HepG2 (cell line): ENCODE measurements at regions not wholly inside any gene's neighbourhood (a gene's known extent, or its start where the extent isn't known, plus 50 kb on each side); places are given as distances from the start of the nearest gene placed in this dataset.
A peak's percentile ranks its signal among the peaks of the same experiment; 100 is the strongest.

ENCODE experiments used
- ADNP ChIP-seq: sonication (generic); formaldehyde crosslinking; IDR thresholded peaks from 2 replicates; pipeline ENCODE4 v1.4.0; 2020; ENCODE audit warnings: missing genetic modification reagents
- ATAD3A ChIP-seq: sonication (generic); formaldehyde crosslinking; IDR thresholded peaks from 2 replicates; pipeline ENCODE4 v1.4.0; 2020; ENCODE audit warnings: missing genetic modification reagents
- BORCS8-MEF2B ChIP-seq: sonication (generic); formaldehyde crosslinking; IDR thresholded peaks from 2 replicates; pipeline ENCODE4 v1.8.0; 2022; ENCODE audit warnings: mild to moderate bottlenecking, missing genetic modification reagents
- ETV5 ChIP-seq: IDR thresholded peaks from 2 replicates; pipeline ENCODE4 v1.6.1; 2018; ENCODE audit warnings: missing biosample characterization, missing genetic modification reagents, inconsistent platforms, borderline replicate concordance
- HDAC1 ChIP-seq: sonication (generic); formaldehyde crosslinking; IDR thresholded peaks from 2 replicates; pipeline ENCODE4 v1.5.1; 2020; ENCODE audit warnings: mild to moderate bottlenecking, missing genetic modification reagents
- MAF1 ChIP-seq: sonication (generic); formaldehyde crosslinking; IDR thresholded peaks from 2 replicates; pipeline ENCODE4 v1.5.0; 2020; ENCODE audit warnings: missing genetic modification reagents, borderline replicate concordance
- MTF1 ChIP-seq: sonication (generic); formaldehyde crosslinking; IDR thresholded peaks from 2 replicates; pipeline ENCODE4 v1.5.0; 2020; ENCODE audit warnings: missing genetic modification reagents
- NFKB2 ChIP-seq: sonication (generic); formaldehyde crosslinking; IDR thresholded peaks from 2 replicates; pipeline ENCODE4 v1.4.0; 2020; ENCODE audit warnings: missing genetic modification reagents, borderline replicate concordance
- NR2F6 ChIP-seq, 2 experiments: IDR thresholded peaks; 2 replicates each; pipeline ENCODE4 v1.6.1; 2016; ENCODE audit warnings: antibody characterized with exemption in 1 of 2, mild to moderate bottlenecking in 1 of 2
- PTBP1 ChIP-seq: fragments of 200-400 bp; formaldehyde crosslinking; IDR thresholded peaks from 2 replicates; pipeline ENCODE4 v1.6.1; 2018; ENCODE audit warnings: low read length, low read depth; ENCODE audit not compliant: poor library complexity, severe bottlenecking
- SKI ChIP-seq: fragments of 450-650 bp; IDR thresholded peaks from one replicate; pipeline ENCODE4 v1.6.1; 2018; ENCODE audit warnings: mild to moderate bottlenecking; ENCODE audit not compliant: partially characterized antibody
- SMAD1 ChIP-seq: sonication (generic); formaldehyde crosslinking; IDR thresholded peaks from 2 replicates; pipeline ENCODE4 v1.4.0; 2020; ENCODE audit warnings: missing genetic modification reagents, low read depth, mild to moderate bottlenecking, borderline replicate concordance
- SNAPC2 ChIP-seq: sonication (generic); formaldehyde crosslinking; IDR thresholded peaks from 2 replicates; pipeline ENCODE4 v1.8.1; 2022; ENCODE audit warnings: mild to moderate bottlenecking, missing genetic modification reagents
- TBX2 ChIP-seq: sonication (generic); formaldehyde crosslinking; IDR thresholded peaks from 2 replicates; pipeline ENCODE4 v1.5.0; 2020; ENCODE audit warnings: missing genetic modification reagents, mild to moderate bottlenecking, borderline replicate concordance
- TGIF2 ChIP-seq: IDR thresholded peaks from 2 replicates; pipeline ENCODE4 v1.6.1; 2016; ENCODE audit warnings: control low read depth, missing compliant biosample characterization
- U2AF1 ChIP-seq: fragments of 200-400 bp; formaldehyde crosslinking; optimal IDR thresholded peaks from 2 replicates; pipeline ENCODE3; 2017; ENCODE audit warnings: mild to moderate bottlenecking, low read depth, low read length
- ZIK1 ChIP-seq: sonication (generic); formaldehyde crosslinking; IDR thresholded peaks from 2 replicates; pipeline ENCODE4 v1.5.0; 2020; ENCODE audit warnings: mild to moderate bottlenecking, low read depth, missing genetic modification reagents, borderline replicate concordance
- ZNF329 ChIP-seq: sonication (generic); formaldehyde crosslinking; IDR thresholded peaks from 2 replicates; pipeline ENCODE4 v1.9.0; 2021; ENCODE audit warnings: low read depth, mild to moderate bottlenecking, missing genetic modification reagents
- ZNF501 ChIP-seq: sonication (generic); formaldehyde crosslinking; IDR thresholded peaks from 2 replicates; pipeline ENCODE4 v1.5.1; 2020; ENCODE audit warnings: mild to moderate bottlenecking, moderate library complexity, missing genetic modification reagents
- ZNF564 ChIP-seq: sonication (generic); formaldehyde crosslinking; IDR thresholded peaks from 2 replicates; pipeline ENCODE4 v1.8.1; 2023; ENCODE audit warnings: mild to moderate bottlenecking, missing genetic modification reagents
- ZNF75D ChIP-seq: sonication (generic); formaldehyde crosslinking; IDR thresholded peaks from 2 replicates; pipeline ENCODE4 v1.8.1; 2023; ENCODE audit warnings: missing genetic modification reagents, mild to moderate bottlenecking, borderline replicate concordance
- ZNF773 ChIP-seq: sonication (generic); formaldehyde crosslinking; IDR thresholded peaks from 2 replicates; pipeline ENCODE4 v1.4.0; 2020; ENCODE audit warnings: missing genetic modification reagents, borderline replicate concordance
- TF ChIP-seq, protein P1 (sequence below): sonication (generic); formaldehyde crosslinking; IDR thresholded peaks from 2 replicates; pipeline ENCODE4 v1.8.1; 2023; ENCODE audit warnings: mild to moderate bottlenecking, missing genetic modification reagents
- TF ChIP-seq, protein P2 (sequence below): sonication (generic); formaldehyde crosslinking; IDR thresholded peaks from 2 replicates; pipeline ENCODE4 v1.4.0; 2020; ENCODE audit warnings: missing genetic modification reagents
- TF ChIP-seq, protein P3 (sequence below): sonication (generic); formaldehyde crosslinking; IDR thresholded peaks from 2 replicates; pipeline ENCODE4 v1.4.0; 2020; ENCODE audit warnings: mild to moderate bottlenecking, missing genetic modification reagents

DNA sequence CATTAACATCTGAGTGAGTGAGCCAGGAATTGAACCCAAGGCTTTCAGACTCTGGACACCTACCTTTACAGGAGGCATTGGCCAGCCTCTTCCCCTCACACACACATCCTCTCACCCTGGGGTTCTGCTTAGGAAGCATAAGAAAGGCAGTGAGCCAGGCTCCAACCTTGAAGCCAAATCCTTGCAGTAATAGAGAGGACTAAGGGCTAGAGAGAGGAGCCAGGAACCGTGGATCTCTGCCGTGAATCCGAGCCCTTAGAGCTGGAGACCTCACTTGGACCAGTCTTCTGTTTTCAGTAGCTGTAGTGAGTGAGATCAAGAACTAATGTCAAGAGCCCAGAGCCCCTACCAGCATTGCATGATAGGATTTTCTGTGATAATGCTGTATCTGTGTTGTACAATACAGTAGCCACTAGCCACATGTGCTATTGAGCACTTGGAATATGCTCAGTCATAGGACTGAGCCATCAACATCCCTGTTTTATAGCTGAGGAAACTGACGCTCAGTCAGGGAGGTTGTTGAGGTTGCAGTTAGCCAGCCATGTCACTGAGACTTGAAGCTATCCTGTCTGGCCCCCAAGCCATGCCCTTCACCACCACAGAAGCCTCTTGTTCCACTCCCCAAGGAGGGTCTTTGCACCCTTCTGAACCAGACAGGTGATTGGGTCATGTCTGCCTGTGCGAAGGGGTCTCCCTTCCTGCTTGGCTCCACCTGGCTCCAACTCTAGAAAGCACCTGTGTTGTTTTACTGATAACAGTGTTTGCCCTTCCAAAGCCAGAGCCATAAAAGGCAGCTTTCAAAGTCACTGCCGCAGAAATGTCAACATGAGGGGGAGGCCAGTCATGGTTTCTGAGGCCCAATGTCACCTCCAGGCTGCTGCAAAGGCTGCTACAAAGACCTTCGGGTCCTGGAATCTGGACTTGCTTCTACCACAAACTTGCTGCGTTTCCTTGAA lies 101.1 kb upstream of the JUN start (continued):
- TF ChIP-seq SKI (peak; percentile 100), ZNF564 (CRISPR knock-in tag) (no peak), NR2F6 (IDR thresholded peaks at IDR 0.05) (peak; percentile 97), NR2F6 (CRISPR knock-in tag; IDR thresholded peaks at IDR 0.05) (peak; percentile 97), PTBP1 (no peak), ZNF501 (peak; percentile 80), MAF1 (peak; percentile 56; the same call in 1 of the 2 replicates), ADNP (CRISPR knock-in tag) (no peak), ZNF773 (CRISPR knock-in tag) (no peak), BORCS8-MEF2B (peak; percentile 89), U2AF1 (peak; percentile 33), SMAD1 (CRISPR knock-in tag) (0 out of 2 replicates have a peak, but pooled peaks have one; percentile 29), HDAC1 (CRISPR knock-in tag) (peak; percentile 99), SNAPC2 (CRISPR knock-in tag) (peak; percentile 86; the same call in 1 of the 2 replicates), ZNF75D (CRISPR knock-in tag) (no peak), ATAD3A (CRISPR knock-in tag) (no peak), NFKB2 (CRISPR knock-in tag) (no peak; the same call in 1 of the 2 replicates), ETV5 (CRISPR knock-in tag) (peak; percentile 97), MTF1 (CRISPR knock-in tag) (no peak), ZNF329 (CRISPR knock-in tag) (0 out of 2 replicates have a peak, but pooled peaks have one; percentile 62), TBX2 (CRISPR knock-in tag) (peak; percentile 99), ZIK1 (CRISPR knock-in tag) (no peak), TGIF2 (CRISPR knock-in tag) (peak; percentile 93)
- TF ChIP-seq, protein P1, sequence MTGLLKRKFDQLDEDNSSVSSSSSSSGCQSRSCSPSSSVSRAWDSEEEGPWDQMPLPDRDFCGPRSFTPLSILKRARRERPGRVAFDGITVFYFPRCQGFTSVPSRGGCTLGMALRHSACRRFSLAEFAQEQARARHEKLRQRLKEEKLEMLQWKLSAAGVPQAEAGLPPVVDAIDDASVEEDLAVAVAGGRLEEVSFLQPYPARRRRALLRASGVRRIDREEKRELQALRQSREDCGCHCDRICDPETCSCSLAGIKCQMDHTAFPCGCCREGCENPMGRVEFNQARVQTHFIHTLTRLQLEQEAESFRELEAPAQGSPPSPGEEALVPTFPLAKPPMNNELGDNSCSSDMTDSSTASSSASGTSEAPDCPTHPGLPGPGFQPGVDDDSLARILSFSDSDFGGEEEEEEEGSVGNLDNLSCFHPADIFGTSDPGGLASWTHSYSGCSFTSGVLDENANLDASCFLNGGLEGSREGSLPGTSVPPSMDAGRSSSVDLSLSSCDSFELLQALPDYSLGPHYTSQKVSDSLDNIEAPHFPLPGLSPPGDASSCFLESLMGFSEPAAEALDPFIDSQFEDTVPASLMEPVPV (CRISPR knock-in tag): peak; percentile 88
- TF ChIP-seq, protein P2, sequence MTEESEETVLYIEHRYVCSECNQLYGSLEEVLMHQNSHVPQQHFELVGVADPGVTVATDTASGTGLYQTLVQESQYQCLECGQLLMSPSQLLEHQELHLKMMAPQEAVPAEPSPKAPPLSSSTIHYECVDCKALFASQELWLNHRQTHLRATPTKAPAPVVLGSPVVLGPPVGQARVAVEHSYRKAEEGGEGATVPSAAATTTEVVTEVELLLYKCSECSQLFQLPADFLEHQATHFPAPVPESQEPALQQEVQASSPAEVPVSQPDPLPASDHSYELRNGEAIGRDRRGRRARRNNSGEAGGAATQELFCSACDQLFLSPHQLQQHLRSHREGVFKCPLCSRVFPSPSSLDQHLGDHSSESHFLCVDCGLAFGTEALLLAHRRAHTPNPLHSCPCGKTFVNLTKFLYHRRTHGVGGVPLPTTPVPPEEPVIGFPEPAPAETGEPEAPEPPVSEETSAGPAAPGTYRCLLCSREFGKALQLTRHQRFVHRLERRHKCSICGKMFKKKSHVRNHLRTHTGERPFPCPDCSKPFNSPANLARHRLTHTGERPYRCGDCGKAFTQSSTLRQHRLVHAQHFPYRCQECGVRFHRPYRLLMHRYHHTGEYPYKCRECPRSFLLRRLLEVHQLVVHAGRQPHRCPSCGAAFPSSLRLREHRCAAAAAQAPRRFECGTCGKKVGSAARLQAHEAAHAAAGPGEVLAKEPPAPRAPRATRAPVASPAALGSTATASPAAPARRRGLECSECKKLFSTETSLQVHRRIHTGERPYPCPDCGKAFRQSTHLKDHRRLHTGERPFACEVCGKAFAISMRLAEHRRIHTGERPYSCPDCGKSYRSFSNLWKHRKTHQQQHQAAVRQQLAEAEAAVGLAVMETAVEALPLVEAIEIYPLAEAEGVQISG (CRISPR knock-in tag): peak; percentile 84
- TF ChIP-seq, protein P3, sequence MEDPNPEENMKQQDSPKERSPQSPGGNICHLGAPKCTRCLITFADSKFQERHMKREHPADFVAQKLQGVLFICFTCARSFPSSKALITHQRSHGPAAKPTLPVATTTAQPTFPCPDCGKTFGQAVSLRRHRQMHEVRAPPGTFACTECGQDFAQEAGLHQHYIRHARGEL (CRISPR knock-in tag): no peak
